ENCODE measurements at regions not wholly inside any gene's neighbourhood (a gene's known extent, or its start where the extent isn't known, plus 50 kb on each side); places are given as distances from the start of the nearest gene placed in this dataset.

DNA sequence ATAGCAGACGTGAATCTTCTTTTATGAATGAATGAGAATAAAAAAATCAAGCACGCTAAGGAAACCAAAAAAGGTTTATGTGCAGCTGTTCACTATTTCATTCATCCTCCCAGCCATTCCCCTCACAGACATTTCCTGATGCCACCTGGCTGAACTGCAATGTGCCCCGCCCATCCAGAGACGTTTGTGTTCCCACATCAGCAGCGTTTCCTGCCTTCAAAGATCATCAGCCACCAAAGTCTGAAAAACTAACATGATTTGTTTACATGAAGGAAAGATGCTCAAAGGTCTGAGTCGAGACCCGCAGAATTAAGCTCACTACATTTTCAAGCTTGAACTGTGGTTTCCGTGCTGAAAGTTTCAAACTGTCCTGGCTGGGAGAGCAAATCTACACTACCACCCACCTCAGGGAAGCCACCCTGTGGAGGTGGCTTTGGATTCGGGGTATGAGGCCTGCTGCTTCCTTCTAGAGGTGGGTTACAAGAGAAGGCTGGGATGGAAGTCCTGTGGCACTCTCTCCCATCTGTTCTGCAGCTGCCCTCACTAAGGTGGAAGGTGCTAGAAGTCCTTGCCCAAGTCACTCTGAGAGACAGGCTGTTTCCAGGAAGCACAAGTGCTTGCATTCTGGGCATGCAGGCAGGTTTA, 201.3 kb upstream of the OSR1 start:
- Mint-ChIP-seq H3K9me3 (no peaks in the 10 kb centered on the region), H3K4me1 (peaks cover 0 to under 1% of the 10 kb centered on the region in 2 donors)
- no peak for DNase-seq

DNA sequence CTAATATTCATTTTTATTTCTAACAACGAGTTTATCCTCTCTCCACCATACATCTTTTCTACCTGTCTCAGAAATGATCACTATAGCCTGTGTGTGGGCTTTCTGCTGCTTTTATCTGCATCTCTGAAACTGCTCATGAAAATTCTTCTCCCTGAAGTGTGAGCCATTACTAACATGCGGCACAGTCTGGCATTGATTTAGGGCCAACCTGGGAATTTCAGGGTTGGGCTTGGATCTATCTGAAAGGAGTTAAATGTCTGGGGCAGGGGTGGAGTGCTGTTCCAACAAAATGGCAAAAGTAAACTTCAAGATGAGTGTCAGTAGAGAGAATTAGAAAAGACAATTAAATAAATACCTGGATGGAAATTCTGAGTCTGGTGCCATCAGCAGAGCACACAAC, 198.2 kb upstream of the OSR1 start:
- Mint-ChIP-seq H3K36me3 (no peaks in the 10 kb centered on the region), H3K4me3 (no peak overlapping the region), H3K27me3 (peaks cover 0 to 3% of the 10 kb centered on the region in 2 donors), H3K27ac (no peak overlapping the region), H3K9me3 (no peaks in the 10 kb centered on the region), H3K4me1 (peaks cover 0 to 6% of the 10 kb centered on the region in 2 donors)
- DNase-seq (no peak), ATAC-seq (replicated peaks) (no peak)

More for the DNA sequence above, 201.3 kb upstream of the OSR1 start:
- no peak for ATAC-seq (replicated peaks)
- Mint-ChIP-seq H3K4me3 (no peak overlapping the region), H3K27me3 (peaks cover 0 to 6% of the 10 kb centered on the region in 2 donors), H3K27ac (no peak overlapping the region), H3K36me3 (no peaks in the 10 kb centered on the region)

DNA sequence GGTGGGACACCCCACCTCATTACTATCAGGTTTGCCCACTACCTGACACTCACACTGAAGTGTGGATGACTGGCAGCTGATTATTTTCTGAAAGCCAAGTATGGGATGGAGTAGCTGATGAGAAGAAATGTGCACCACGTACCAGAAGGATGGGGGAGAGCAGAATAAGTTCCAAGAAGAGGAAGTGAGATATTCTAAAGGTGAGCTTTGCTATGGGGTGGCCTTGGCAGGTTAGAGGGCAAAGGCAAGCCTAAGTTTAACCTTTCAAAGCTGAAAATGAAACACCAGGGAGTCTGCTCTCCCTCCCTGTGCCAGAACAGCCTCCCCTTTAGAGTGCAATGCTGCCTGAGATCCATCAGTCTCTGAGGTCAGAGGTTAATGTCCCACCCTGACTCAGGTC, 196.1 kb upstream of the OSR1 start:
- Mint-ChIP-seq H3K27ac (no peak overlapping the region), H3K4me1 (peaks cover 0 to 6% of the 10 kb centered on the region in 2 donors), H3K9me3 (no peaks in the 10 kb centered on the region), H3K36me3 (no peaks in the 10 kb centered on the region), H3K4me3 (no peak overlapping the region), H3K27me3 (peaks cover 0 to 7% of the 10 kb centered on the region in 2 donors)
- DNase-seq (no peak), ATAC-seq (replicated peaks) (peak; percentile 42 to 57)

DNA sequence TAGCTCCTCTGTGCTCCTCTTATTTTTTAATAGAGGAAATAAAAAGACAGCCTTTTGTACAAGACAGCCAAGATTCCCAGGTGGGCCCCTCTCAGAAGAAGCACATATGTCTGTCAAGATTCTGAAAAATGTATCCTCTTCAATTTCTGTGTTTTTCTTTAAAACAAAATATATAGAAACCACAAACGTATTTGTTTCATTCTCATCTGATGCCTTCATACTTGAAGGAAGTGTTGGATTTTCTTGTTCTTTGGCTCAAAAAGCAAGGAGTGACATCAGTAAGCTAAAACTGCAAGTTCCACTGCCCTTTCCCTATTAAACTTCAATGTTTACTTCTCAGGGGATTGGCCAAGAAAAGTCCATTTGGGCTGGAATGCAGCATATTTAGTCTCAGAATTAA, 193.8 kb upstream of the OSR1 start:
- H3K36me3 Mint-ChIP-seq, result no peaks in the 10 kb centered on the region
- peaks cover 0 to 6% of the 10 kb centered on the region in 2 donors for H3K4me1 Mint-ChIP-seq
- H3K4me3 Mint-ChIP-seq, result no peak overlapping the region
- H3K27ac Mint-ChIP-seq, result no peak overlapping the region
- H3K27me3 Mint-ChIP-seq, result peaks cover 0 to 7% of the 10 kb centered on the region in 2 donors
- DNase-seq, result no peak
- no peak for ATAC-seq (replicated peaks)
- no peaks in the 10 kb centered on the region for H3K9me3 Mint-ChIP-seq

DNA sequence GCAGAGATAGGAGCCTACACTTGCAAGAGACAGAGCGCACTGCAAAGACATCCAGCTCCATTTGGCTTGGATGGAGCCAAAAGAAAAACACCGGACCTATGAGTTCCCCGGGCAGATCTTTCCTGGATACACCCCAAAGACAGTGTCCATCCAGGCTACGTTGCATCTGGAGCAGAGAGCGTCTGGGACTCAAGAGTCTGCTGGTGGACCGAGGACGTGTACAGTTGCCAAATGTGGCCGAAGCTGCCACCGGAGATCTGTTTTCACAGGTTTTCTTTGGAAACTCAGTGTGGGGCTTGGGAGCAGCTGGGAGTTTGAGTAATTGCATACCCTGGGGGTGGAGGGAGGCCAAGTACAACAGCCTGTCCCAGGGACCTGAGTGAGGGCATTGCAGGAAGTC, 192.3 kb upstream of the OSR1 start:
- H3K4me3 Mint-ChIP-seq, result no peak overlapping the region
- ATAC-seq (replicated peaks), result no peak
- no peak overlapping the region for H3K27ac Mint-ChIP-seq
- H3K27me3 Mint-ChIP-seq, result peaks cover 0 to 4% of the 10 kb centered on the region in 2 donors
- H3K4me1 Mint-ChIP-seq, result peaks cover 0 to 6% of the 10 kb centered on the region in 2 donors
- H3K9me3 Mint-ChIP-seq, result no peaks in the 10 kb centered on the region
- H3K36me3 Mint-ChIP-seq, result no peaks in the 10 kb centered on the region
- no peak for DNase-seq

DNA sequence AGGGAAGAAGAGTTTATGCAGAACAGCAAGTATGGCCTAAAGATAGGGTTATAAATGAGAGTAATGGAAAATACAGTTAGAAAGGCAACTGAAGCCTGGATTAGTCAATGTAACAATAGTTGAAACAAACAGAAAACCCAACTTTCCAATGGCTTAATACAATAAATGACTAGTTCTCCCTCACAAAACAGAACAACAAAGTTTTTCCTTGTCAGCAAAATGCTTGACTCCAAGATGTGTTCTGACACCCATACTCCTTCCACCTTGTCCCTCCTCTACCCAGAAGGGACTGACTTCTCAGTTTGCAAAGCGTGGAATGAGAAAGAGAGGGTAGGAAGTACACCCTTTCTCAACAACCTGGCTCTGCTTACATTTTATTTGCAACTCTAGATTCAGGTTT, 191.4 kb upstream of the OSR1 start:
- ATAC-seq (replicated peaks) (no peak), DNase-seq (no peak)
- Mint-ChIP-seq H3K27ac (no peak overlapping the region), H3K9me3 (peaks cover 0 to 5% of the 10 kb centered on the region in 2 donors), H3K4me3 (no peak overlapping the region), H3K36me3 (no peaks in the 10 kb centered on the region), H3K4me1 (peaks cover 0 to 6% of the 10 kb centered on the region in 2 donors), H3K27me3 (peaks cover 0 to 4% of the 10 kb centered on the region in 2 donors)

DNA sequence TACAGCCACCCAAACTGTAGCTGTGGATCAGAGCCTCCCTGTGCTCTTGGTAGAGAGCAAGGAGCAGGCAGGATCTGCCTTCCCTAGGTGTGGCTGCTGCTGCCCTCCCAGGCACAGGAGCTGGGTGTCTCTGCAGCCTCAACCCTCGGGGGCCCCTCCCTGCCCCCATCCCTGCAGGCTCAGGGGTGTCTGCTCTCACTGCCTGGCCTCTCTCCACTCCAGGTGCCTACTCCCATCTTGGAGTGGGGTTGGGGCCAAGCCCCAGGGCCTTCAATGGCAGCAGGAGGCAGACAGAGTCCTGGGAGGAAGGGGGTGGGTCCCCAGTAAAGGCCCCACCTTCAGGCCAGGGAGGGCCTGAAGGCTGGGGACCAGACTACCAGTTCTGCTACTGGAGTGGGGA, 189.7 kb upstream of the OSR1 start:
- no peak for DNase-seq
- Mint-ChIP-seq H3K4me3 (no peak overlapping the region), H3K36me3 (no peaks in the 10 kb centered on the region), H3K27ac (no peak overlapping the region), H3K27me3 (peaks cover 0 to 4% of the 10 kb centered on the region in 2 donors), H3K9me3 (peaks cover 0 to 5% of the 10 kb centered on the region in 2 donors), H3K4me1 (no peaks in the 10 kb centered on the region)
- no peak for ATAC-seq (replicated peaks)

DNA sequence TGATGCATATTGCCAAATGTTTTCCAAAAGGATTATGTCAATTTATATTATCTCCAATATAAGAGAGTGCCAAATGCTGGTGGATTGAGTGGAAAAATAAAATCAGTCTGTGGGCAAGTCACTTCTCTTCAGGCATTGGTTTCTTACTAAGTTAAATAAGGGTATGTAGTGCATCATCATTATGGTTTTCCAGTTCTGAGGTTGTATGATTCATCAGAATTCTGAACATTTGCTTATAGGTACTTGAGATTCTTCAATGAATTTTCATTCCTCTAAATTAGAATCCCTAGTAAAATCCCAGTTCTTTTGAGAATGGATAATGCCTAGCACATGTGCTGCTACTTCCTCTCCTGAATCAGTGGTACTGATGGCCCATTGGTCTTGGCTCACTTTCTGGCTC, 188.9 kb upstream of the OSR1 start:
- no peak for DNase-seq
- peaks cover 0 to 4% of the 10 kb centered on the region in 2 donors for H3K27me3 Mint-ChIP-seq
- H3K4me1 Mint-ChIP-seq, result no peaks in the 10 kb centered on the region
- H3K9me3 Mint-ChIP-seq, result peaks cover 0 to 5% of the 10 kb centered on the region in 2 donors
- H3K4me3 Mint-ChIP-seq, result no peak overlapping the region
- no peak overlapping the region for H3K27ac Mint-ChIP-seq
- no peak for ATAC-seq (replicated peaks)
- no peaks in the 10 kb centered on the region for H3K36me3 Mint-ChIP-seq

DNA sequence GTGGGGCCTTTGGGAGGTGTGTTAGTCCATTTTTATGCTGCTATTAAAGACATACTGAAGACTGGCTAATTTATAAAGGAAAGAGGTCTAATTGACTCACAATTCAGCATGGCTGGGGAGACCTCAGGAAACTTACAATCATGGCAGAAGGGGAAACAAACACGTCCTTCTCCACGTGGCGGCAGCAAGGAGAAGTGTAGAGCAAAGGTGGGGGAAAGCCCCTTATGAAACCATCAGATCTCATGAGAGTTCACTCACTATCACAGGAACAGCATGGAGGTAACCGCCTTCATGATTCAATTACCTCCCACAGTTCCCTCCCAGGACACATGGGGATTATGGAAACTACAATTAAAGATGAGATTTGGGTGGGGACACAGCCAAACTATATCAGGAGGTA, 187.1 kb upstream of the OSR1 start:
- H3K4me1 Mint-ChIP-seq, result no peaks in the 10 kb centered on the region
- H3K9me3 Mint-ChIP-seq, result peaks cover 0 to 5% of the 10 kb centered on the region in 2 donors
- peaks cover 0 to under 1% of the 10 kb centered on the region in 2 donors for H3K27me3 Mint-ChIP-seq
- no peak overlapping the region for H3K27ac Mint-ChIP-seq
- H3K36me3 Mint-ChIP-seq, result no peaks in the 10 kb centered on the region
- DNase-seq (no peak), ATAC-seq (replicated peaks) (peak in 1 of 2 donors; percentile 52)
- no peak overlapping the region for H3K4me3 Mint-ChIP-seq

DNA sequence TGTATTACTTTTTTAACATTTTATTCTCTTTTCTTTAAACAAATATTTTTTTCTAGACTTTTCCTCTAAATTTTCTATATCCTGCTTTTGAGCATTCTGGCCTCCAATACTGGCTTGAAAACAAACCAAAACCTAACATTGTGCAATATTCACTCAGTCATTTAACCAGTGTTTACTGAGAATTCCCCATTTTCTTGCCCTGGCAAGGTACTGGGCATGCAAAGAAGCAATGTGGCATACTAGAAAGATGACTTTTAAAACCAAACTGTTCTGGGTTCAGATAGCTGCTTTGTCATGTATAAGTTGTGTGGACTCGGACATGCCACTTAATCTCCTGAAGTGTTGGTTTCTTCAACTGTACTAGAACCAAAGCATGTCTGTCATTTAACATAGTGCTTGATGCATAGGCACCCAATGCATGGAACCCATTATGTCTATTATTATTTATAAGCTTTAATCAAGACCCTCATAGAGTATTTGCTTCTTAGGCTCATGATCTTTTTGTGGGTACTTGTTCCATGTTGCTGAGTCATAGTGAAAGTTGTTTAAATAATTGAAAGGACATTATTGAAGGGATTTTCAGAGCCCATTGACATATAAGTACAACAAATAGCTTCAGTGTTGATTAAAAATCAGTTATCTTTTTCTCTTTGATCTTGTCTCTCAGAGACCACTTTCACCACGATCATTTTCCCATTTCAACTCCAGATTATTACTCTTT, 185.4 kb upstream of the OSR1 start:
- no peaks in the 10 kb centered on the region for H3K36me3 Mint-ChIP-seq
- no peak for DNase-seq
- peaks cover 0 to 5% of the 10 kb centered on the region in 2 donors for H3K9me3 Mint-ChIP-seq
- H3K27ac Mint-ChIP-seq, result no peak overlapping the region
- H3K4me3 Mint-ChIP-seq, result no peak overlapping the region
- H3K27me3 Mint-ChIP-seq, result no peaks in the 10 kb centered on the region
- no peak for ATAC-seq (replicated peaks)
- no peaks in the 10 kb centered on the region for H3K4me1 Mint-ChIP-seq

DNA sequence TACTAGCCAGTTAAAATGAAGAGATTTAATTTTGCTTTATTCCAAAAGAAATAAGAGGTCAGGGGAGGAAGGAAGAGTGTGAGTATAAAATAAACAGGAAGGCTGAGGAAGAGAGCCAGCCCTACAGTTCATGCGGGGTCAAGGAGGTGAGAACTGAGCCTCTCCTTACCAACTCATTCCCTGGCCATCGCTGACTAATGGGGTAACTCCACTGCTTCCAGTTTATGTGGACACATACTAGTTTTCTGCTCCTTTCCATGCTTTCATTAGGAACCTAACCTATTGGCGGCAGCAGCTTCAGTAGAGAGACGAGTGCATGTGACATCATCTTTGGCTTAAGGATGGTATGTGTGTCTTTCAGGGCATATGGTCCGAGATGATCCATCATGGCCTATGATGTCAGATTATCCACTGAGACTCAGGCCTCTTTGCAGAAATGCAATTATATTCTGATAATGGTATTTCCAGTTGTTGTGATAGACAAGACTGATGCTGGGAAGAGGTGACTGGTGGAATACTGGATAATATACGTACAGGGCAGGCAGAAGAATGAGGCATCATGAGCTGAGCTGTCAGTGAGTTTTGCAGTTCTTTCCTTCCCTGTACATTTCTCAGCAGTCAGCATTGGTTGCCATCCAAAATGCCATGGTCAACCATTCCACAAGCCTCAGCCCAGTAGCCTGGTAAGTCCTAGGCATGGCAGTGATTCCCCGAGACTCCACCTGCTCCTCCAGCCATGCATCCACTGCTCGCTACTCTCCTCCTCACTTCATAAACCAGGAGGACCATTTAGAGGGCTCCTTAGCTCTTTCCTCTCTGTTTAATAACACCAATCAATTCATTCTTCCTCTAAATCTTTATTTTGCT, 184.6 kb upstream of the OSR1 start:
- no peak for DNase-seq
- Mint-ChIP-seq H3K27me3 (no peaks in the 10 kb centered on the region), H3K9me3 (peaks cover 0 to 5% of the 10 kb centered on the region in 2 donors), H3K4me1 (no peaks in the 10 kb centered on the region), H3K36me3 (no peaks in the 10 kb centered on the region), H3K27ac (no peak overlapping the region), H3K4me3 (no peak overlapping the region)
- no peak for ATAC-seq (replicated peaks)

DNA sequence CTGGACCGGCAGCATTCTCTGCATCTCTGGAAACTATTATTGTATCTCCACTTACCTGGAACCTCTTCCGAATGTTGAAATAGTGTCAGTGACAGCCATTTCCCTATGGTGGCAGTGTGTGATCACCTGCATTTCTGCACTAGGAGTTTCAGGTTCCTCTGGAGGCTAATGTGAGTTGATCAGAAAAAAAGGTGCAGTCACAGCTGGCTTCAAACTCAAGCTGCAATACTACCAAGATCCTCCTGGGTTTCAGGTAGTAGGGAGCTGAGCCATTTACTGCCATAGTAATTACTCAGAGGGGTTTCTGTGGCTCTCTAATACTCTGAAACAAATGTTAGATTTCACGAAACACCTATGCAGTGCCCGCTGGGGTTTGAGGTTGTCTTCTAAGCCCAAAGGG, 183.5 kb upstream of the OSR1 start:
- Mint-ChIP-seq H3K9me3 (peaks cover 2 to 6% of the 10 kb centered on the region in 2 donors), H3K27ac (no peak overlapping the region), H3K4me3 (no peak overlapping the region), H3K27me3 (no peaks in the 10 kb centered on the region), H3K4me1 (no peaks in the 10 kb centered on the region), H3K36me3 (no peaks in the 10 kb centered on the region)
- DNase-seq, result no peak
- no peak for ATAC-seq (replicated peaks)

DNA sequence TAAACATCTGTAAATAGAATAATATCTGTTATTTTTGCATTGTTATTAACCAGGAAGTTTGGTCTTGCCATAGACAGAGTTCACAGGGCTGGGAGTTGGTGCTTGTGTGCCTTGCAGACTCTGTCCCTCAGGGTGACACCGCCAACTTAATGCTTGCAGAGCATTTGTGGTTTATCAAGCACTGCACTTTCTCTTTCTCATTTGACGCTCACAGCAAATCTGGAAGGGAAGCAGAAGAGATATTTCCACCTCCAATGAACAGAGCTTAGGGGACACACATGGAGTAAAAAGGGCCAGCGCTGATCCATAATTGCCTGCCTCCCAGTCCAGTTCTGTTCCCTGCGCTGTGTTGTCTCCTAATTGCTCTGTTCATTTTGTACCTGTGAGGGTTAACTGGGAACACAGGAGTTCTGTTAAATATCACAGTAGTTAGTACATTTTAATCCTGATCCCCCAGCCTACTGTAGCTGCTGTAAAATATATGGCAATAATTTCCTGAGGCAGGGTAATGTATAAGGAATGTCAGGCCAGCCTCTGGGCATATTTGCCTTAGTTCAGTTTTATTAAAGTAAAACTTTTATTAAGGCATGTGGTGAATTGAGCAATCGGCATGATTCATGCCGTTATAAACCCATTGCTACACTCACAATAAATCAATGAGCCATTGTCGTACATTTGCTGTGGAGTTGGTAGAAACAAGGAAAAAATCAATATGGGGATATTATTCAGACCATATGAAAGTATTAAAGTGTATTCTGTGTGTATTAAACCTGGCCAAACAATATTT, 182.5 kb upstream of the OSR1 start:
- DNase-seq (no peak), ATAC-seq (replicated peaks) (no peak)
- Mint-ChIP-seq H3K9me3 (peaks cover 2 to 9% of the 10 kb centered on the region in 2 donors), H3K27me3 (no peaks in the 10 kb centered on the region), H3K4me1 (no peaks in the 10 kb centered on the region), H3K27ac (no peak overlapping the region), H3K4me3 (no peak overlapping the region), H3K36me3 (no peaks in the 10 kb centered on the region)

DNA sequence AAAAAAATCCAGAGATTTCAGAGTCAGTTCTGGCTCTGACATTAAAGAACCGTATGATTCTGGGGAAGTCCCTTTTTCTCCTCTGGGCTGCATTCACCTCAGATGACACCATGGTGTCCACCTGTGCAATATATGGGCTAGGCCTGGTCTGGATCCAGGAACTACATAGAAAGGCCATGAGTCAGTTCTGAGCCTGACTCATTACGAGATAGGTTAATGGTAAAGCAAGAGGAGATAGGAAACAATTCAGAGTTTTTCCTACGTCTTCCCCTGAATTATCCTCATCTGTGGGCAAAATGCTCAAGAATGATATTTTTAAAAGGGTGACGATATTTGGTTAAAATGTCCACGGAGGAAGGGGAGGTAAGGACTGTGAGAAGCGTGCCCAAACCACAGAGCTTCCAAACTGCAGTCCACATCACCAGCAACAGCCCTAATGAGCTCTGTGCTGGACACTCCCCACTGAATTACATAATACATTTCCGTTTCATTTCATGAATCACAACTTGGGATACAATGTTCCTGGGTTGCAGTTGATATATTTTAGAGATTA, 180.1 kb upstream of the OSR1 start:
- Mint-ChIP-seq H3K27ac (no peak overlapping the region), H3K4me3 (no peak overlapping the region), H3K27me3 (peaks cover 0 to 5% of the 10 kb centered on the region in 2 donors), H3K36me3 (no peaks in the 10 kb centered on the region), H3K4me1 (no peaks in the 10 kb centered on the region), H3K9me3 (peaks cover 2 to 4% of the 10 kb centered on the region in 2 donors)
- ATAC-seq (replicated peaks), result no peak
- DNase-seq, result no peak

All from stimulated activated naive B cell treated with anti-CD40 and anti-IgM and Interleukin-4, amounts not matched to agents 10 μg/mL and 1 μg/mL and 100 μg/mL, for 72 hours (primary cell).